ENCODE measurements at regions not wholly inside any gene's neighbourhood (a gene's known extent, or its start where the extent isn't known, plus 50 kb on each side); places are given as distances from the start of the nearest gene placed in this dataset.

DNA sequence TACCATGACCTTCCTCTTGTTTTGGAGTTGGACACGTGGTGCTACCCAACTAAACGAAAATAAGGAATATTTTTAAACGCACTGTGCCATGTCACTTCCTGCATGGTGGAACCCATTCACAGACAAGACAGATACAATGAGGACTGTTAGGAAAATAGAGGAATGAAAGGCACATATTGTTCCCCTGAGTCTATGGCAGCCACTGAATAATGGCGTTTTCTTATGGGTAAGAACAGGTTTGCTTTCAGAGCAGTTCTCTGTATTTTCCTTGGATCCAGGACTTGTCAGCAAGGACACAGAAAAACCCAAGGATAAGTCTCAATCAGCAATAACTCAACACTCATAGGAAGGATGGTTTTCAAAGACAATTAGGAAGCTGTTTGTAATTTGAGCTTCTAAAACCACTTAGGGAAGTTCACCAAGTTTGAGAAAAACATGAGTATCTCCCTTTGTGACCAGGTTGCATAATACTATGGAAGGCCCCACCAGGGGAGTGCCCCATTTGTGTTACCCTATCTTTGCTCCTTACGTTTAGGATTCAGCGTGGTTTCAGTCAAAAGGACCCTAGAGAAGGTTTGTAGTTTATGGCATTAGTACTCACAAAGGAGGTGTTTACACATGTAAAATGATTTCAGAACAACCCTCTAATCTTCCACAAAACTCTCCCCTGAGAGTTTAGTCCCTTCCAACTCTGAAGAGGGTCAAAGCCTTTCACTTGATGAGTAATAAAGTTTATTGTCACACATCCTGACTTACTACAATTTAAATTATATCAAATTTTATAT lies 487.2 kb upstream of the ATP11B start:
- Histone ChIP-seq H3K36me3 (no peaks in the 10 kb centered on the region), H3K27me3 (no peaks in the 10 kb centered on the region), H3K4me1 (no peaks in the 10 kb centered on the region), H3K27ac (no peak overlapping the region), H3K4me3 (no peak overlapping the region), H3K9me3 (no peaks in the 10 kb centered on the region)
- DNase-seq (ENCODE audit: low spot score in 2 of 2), result no peak
- WGBS, result 83% methylated on average over 6 of the region's 6 CpGs
- TF ChIP-seq, protein P1, sequence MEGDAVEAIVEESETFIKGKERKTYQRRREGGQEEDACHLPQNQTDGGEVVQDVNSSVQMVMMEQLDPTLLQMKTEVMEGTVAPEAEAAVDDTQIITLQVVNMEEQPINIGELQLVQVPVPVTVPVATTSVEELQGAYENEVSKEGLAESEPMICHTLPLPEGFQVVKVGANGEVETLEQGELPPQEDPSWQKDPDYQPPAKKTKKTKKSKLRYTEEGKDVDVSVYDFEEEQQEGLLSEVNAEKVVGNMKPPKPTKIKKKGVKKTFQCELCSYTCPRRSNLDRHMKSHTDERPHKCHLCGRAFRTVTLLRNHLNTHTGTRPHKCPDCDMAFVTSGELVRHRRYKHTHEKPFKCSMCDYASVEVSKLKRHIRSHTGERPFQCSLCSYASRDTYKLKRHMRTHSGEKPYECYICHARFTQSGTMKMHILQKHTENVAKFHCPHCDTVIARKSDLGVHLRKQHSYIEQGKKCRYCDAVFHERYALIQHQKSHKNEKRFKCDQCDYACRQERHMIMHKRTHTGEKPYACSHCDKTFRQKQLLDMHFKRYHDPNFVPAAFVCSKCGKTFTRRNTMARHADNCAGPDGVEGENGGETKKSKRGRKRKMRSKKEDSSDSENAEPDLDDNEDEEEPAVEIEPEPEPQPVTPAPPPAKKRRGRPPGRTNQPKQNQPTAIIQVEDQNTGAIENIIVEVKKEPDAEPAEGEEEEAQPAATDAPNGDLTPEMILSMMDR (IDR thresholded peaks at IDR 0.05), result no peak
- TF ChIP-seq EP300 (IDR thresholded peaks at IDR 0.05), result no peak
- no peak for TF ChIP-seq POLR2AphosphoS5 (IDR thresholded peaks at IDR 0.05)
- TF ChIP-seq POLR2A (IDR thresholded peaks at IDR 0.05), result no peak

DNA sequence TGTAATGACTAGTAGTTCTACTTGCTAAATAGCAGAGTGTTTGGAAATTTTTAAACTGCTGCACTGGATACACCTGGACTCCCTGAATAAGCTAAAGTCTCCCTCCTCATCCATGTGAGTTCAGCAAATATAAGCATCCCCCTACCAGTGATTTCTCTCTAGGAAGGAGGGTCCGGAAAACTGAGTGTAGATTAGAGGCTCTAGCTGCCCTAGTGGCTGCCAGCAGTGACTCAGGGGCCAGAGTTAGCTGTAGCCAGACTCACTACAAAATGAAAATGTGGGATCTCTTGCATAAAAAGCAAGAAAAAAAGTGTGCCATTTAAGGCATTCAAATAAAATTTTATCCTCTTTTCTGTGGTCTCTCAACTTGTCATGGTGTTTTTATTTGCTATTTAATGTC lies 485.0 kb upstream of the ATP11B start:
- Histone ChIP-seq H3K27me3 (no peaks in the 10 kb centered on the region), H3K9me3 (no peaks in the 10 kb centered on the region), H3K36me3 (no peaks in the 10 kb centered on the region), H3K27ac (no peak overlapping the region), H3K4me1 (no peaks in the 10 kb centered on the region), H3K4me3 (no peak overlapping the region)
- DNase-seq (ENCODE audit: low spot score in 2 of 2), result no peak
- 77% methylated on average over 1 of the region's 1 CpG for WGBS
- TF ChIP-seq POLR2A (IDR thresholded peaks at IDR 0.05) (no peak), EP300 (IDR thresholded peaks at IDR 0.05) (no peak), POLR2AphosphoS5 (IDR thresholded peaks at IDR 0.05) (no peak)

DNA sequence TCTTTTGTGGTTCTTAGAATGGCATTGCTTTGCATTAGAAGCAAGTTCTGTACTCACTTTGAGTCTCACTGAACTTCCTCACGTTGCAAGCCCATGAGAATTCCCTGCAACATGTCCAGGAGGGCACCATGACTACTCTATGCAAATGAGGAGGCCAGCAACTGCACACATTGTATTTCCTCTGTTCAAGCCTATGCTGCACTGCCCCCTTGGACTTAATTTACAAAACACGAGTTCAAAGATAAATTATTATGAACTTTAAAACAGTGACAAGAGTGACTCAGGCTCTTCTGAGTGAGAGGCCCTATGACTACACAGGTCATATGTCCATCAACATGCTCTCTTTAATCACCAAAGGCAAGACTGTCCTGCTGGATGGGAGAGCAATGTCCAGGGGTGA lies 484.2 kb upstream of the ATP11B start:
- no peak for DNase-seq (ENCODE audit: low spot score in 2 of 2)
- Histone ChIP-seq H3K4me1 (no peaks in the 10 kb centered on the region), H3K9me3 (no peaks in the 10 kb centered on the region), H3K4me3 (no peak overlapping the region), H3K36me3 (no peaks in the 10 kb centered on the region), H3K27ac (no peak overlapping the region), H3K27me3 (no peaks in the 10 kb centered on the region)
- TF ChIP-seq, protein P1 (IDR thresholded peaks at IDR 0.05), result no peak
- TF ChIP-seq POLR2AphosphoS5 (IDR thresholded peaks at IDR 0.05), result no peak
- TF ChIP-seq EP300 (IDR thresholded peaks at IDR 0.05), result no peak
- no peak for TF ChIP-seq POLR2A (IDR thresholded peaks at IDR 0.05)
- 42% methylated on average over 2 of the region's 2 CpGs for WGBS

DNA sequence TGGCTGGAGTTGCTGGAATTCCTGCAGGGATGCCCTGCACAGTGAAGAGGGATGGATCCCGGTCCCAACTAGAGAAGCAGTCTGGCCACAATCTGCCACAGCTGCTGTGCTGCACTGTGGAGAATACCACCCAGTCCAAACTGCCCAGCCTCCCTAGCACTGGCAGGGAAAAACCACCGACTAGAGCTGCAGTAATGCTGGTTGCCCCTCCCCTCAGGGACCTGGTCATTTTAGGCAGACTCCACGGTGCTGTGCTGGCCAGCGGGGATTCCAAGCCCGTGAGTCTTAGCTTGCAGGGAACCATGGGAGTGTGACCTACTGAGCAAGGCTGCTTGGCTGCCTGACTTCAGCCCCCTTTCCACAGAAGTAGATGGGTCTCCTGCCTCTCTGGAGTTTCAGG lies 478.0 kb upstream of the ATP11B start:
- H3K27ac ChIP-seq, result no peak overlapping the region
- H3K4me1 ChIP-seq, result no peaks in the 10 kb centered on the region
- no peak for DNase-seq (ENCODE audit: low spot score in 2 of 2)
- TF ChIP-seq POLR2A (IDR thresholded peaks at IDR 0.05) (no peak), EP300 (IDR thresholded peaks at IDR 0.05) (no peak), POLR2AphosphoS5 (IDR thresholded peaks at IDR 0.05) (no peak)
- TF ChIP-seq, protein P1 (IDR thresholded peaks at IDR 0.05), result no peak
- H3K27me3 ChIP-seq, result no peaks in the 10 kb centered on the region
- H3K36me3 ChIP-seq, result no peaks in the 10 kb centered on the region
- WGBS, result 100% methylated on average over 1 of the region's 5 CpGs
- H3K4me3 ChIP-seq, result no peak overlapping the region
- H3K9me3 ChIP-seq, result peaks cover 7% of the 10 kb centered on the region

DNA sequence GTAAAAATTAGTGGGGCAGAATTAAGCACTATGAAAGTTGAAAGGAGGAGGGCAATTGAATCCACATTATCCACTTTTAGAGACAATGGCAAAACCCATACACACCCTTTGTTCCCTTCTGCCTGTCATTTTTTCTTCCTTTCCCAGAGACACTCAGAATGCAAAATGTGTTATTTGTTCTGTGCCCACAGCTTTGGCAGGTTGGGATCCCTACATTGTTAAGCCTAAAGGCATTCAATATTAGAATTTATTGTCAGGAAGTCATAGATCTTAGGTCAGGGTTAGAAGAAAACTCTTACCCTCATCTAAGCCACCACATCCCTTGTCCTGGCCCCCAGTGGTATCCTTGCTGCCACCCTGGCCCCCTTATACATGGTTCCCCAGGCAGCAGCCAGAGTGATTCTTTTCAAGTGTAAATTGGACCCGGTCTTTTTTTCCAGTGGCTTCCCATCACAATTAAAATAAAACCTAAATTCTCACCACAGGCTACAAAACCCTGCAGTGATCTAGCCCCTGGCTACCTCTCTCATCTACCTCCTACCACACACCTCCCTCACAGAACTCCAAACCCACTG lies 470.1 kb upstream of the ATP11B start:
- H3K27me3 ChIP-seq, result no peaks in the 10 kb centered on the region
- no peak overlapping the region for H3K4me3 ChIP-seq
- H3K9me3 ChIP-seq, result peaks cover 6% of the 10 kb centered on the region
- H3K4me1 ChIP-seq, result no peaks in the 10 kb centered on the region
- H3K36me3 ChIP-seq, result no peaks in the 10 kb centered on the region
- WGBS, result 95% methylated on average over 1 of the region's 1 CpG
- no peak overlapping the region for H3K27ac ChIP-seq
- TF ChIP-seq, protein P1 (IDR thresholded peaks at IDR 0.05), result no peak
- TF ChIP-seq EP300 (IDR thresholded peaks at IDR 0.05) (no peak), POLR2A (IDR thresholded peaks at IDR 0.05) (no peak), POLR2AphosphoS5 (IDR thresholded peaks at IDR 0.05) (no peak)
- no peak for DNase-seq (ENCODE audit: low spot score in 2 of 2)

Data from suprapubic skin (tissue), 4 donors.